ENCODE measurements at regions not wholly inside any gene's neighbourhood (a gene's known extent, or its start where the extent isn't known, plus 50 kb on each side); places are given as distances from the start of the nearest gene placed in this dataset.

GRCh38 chr5:120080781-120081180 lies 383.3 kb upstream of the PRR16 start:
- Histone ChIP-seq H3K9me3 (no peaks in the 10 kb centered on the region), H3K36me3 (no peaks in the 10 kb centered on the region), H3K4me1 (no peaks in the 10 kb centered on the region), H3K4me3 (replicated peaks in 1 of 3) (no peak overlapping the region), H3K27me3 (no peaks in the 10 kb centered on the region), H3K27ac (no peak overlapping the region)
- intact Hi-C loops (cut with DNase I) = no loop called here
- no peak for TF ChIP-seq POLR2A (IDR thresholded peaks at IDR 0.05)
- TF ChIP-seq, protein P1, sequence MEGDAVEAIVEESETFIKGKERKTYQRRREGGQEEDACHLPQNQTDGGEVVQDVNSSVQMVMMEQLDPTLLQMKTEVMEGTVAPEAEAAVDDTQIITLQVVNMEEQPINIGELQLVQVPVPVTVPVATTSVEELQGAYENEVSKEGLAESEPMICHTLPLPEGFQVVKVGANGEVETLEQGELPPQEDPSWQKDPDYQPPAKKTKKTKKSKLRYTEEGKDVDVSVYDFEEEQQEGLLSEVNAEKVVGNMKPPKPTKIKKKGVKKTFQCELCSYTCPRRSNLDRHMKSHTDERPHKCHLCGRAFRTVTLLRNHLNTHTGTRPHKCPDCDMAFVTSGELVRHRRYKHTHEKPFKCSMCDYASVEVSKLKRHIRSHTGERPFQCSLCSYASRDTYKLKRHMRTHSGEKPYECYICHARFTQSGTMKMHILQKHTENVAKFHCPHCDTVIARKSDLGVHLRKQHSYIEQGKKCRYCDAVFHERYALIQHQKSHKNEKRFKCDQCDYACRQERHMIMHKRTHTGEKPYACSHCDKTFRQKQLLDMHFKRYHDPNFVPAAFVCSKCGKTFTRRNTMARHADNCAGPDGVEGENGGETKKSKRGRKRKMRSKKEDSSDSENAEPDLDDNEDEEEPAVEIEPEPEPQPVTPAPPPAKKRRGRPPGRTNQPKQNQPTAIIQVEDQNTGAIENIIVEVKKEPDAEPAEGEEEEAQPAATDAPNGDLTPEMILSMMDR (IDR thresholded peaks at IDR 0.05) = no peak
- no peak for DNase-seq
- 74 to 76% methylated on average over 3 of the region's 3 CpGs for WGBS, 2 donors

- Histone ChIP-seq H3K27me3 (no peaks in the 10 kb centered on the region), H3K27ac (no peak overlapping the region), H3K9me3 (no peaks in the 10 kb centered on the region), H3K4me3 (replicated peaks in 1 of 3) (no peak overlapping the region), H3K4me1 (no peaks in the 10 kb centered on the region), H3K36me3 (no peaks in the 10 kb centered on the region)
- no peak for DNase-seq
- intact Hi-C loops (cut with DNase I) = no loop called here
- 88 to 92% methylated on average over 3 of the region's 3 CpGs for WGBS, 2 donors
- no peak for TF ChIP-seq POLR2A (IDR thresholded peaks at IDR 0.05)
- TF ChIP-seq, protein P1 (IDR thresholded peaks at IDR 0.05) = no peak
Observed at GRCh38 chr5:120082316-120083068, 381.6 kb upstream of the PRR16 start.

GRCh38 chr5:120083851-120084542 lies 380.1 kb upstream of the PRR16 start:
- Histone ChIP-seq H3K27ac (no peak overlapping the region), H3K9me3 (no peaks in the 10 kb centered on the region), H3K27me3 (no peaks in the 10 kb centered on the region), H3K4me3 (replicated peaks in 1 of 3) (no peak overlapping the region), H3K4me1 (no peaks in the 10 kb centered on the region), H3K36me3 (no peaks in the 10 kb centered on the region)
- no peak for DNase-seq
- TF ChIP-seq, protein P1 (IDR thresholded peaks at IDR 0.05) = no peak
- no peak for TF ChIP-seq POLR2A (IDR thresholded peaks at IDR 0.05)
- intact Hi-C loops (cut with DNase I) = no loop called here

- WGBS, 2 donors = 35 to 55% methylated on average over 2 of the region's 2 CpGs
Observed at GRCh38 chr5:120084543-120084870, 379.6 kb upstream of the PRR16 start.

DNA sequence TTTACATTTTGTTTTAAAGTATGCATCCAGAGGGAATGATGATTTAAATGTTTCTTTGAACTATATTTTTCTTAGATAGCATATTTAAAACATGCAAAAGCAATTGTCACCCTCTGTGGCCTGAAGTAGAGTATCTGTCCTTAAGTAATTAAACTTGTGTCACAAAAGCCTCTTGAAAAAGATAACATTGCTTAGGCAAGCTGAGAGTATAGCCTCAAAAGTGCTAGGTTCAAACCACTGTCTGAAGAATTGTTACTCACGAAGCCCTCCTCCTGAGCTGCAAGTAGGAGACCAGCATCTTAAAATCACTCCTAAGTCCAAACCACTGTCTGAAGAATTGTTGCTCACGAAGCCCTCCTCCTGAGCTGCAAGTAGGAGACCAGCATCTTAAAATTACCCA lies 378.0 kb upstream of the PRR16 start:
- DNase-seq = no peak
- no peaks in the 10 kb centered on the region for H3K36me3 ChIP-seq
- TF ChIP-seq POLR2A (IDR thresholded peaks at IDR 0.05) = no peak
- TF ChIP-seq, protein P1 (IDR thresholded peaks at IDR 0.05) = no peak
- H3K4me3 ChIP-seq (replicated peaks in 1 of 3) = no peak overlapping the region
- no peaks in the 10 kb centered on the region for H3K27me3 ChIP-seq
- no peak overlapping the region for H3K27ac ChIP-seq
- no peaks in the 10 kb centered on the region for H3K4me1 ChIP-seq
- intact Hi-C loops (cut with DNase I) = no loop called here
- H3K9me3 ChIP-seq = no peaks in the 10 kb centered on the region
- 80 to 83% methylated on average over 2 of the region's 2 CpGs for WGBS, 2 donors

More at GRCh38 chr5:120084543-120084870, 379.6 kb upstream of the PRR16 start:
- intact Hi-C loops (cut with DNase I) = no loop called here
- H3K27ac ChIP-seq = no peak overlapping the region
- no peaks in the 10 kb centered on the region for H3K36me3 ChIP-seq
- H3K4me3 ChIP-seq (replicated peaks in 1 of 3) = no peak overlapping the region
- no peaks in the 10 kb centered on the region for H3K27me3 ChIP-seq
- H3K4me1 ChIP-seq = no peaks in the 10 kb centered on the region
- no peaks in the 10 kb centered on the region for H3K9me3 ChIP-seq
- no peak for TF ChIP-seq POLR2A (IDR thresholded peaks at IDR 0.05)
- TF ChIP-seq, protein P1 (IDR thresholded peaks at IDR 0.05) = no peak
- no peak for DNase-seq
